Ishikawa (cell line): ENCODE measurements at regions not wholly inside any gene's neighbourhood (a gene's known extent, or its start where the extent isn't known, plus 50 kb on each side); places are given as distances from the start of the nearest gene placed in this dataset.

Experiments used
- CEBPB ChIP-seq: IDR thresholded peaks from 2 replicates; pipeline ENCODE4 v1.6.1; 2012
- CREB1 ChIP-seq: IDR thresholded peaks from 2 replicates; pipeline ENCODE4 v1.6.1; 2012; ENCODE audit warnings: low read depth
- EGR1 ChIP-seq: IDR thresholded peaks from 2 replicates; pipeline ENCODE4 v1.6.1; 2012
- EP300 ChIP-seq: IDR thresholded peaks from 2 replicates; pipeline ENCODE4 v1.6.1; 2012; ENCODE audit warnings: borderline replicate concordance
- FOXM1 ChIP-seq: IDR thresholded peaks from 2 replicates; pipeline ENCODE4 v1.6.1; 2012; ENCODE audit warnings: low read depth, borderline replicate concordance
- NFIC ChIP-seq: IDR thresholded peaks from 2 replicates; pipeline ENCODE4 v1.6.1; 2012
- RAD21 ChIP-seq: IDR thresholded peaks from 2 replicates; pipeline ENCODE4 v1.6.1; 2012; ENCODE audit warnings: low read depth
- TAF1 ChIP-seq: IDR thresholded peaks from 2 replicates; pipeline ENCODE4 v1.6.1; 2012; ENCODE audit warnings: low read depth, mild to moderate bottlenecking
- TCF12 ChIP-seq: IDR thresholded peaks from 2 replicates; pipeline ENCODE4 v1.6.1; 2012; ENCODE audit warnings: low read depth
- TEAD4 ChIP-seq: IDR thresholded peaks from 2 replicates; pipeline ENCODE4 v1.6.1; 2012
- YY1 ChIP-seq: IDR thresholded peaks from 2 replicates; pipeline ENCODE4 v1.6.1; 2012; ENCODE audit warnings: low read depth
- ZBTB7A ChIP-seq: IDR thresholded peaks from 2 replicates; pipeline ENCODE4 v1.6.1; 2012; ENCODE audit warnings: low read depth
- TF ChIP-seq, protein P1 (sequence below): IDR thresholded peaks from 2 replicates; pipeline ENCODE4 v1.6.1; 2012; ENCODE audit warnings: low read depth, mild to moderate bottlenecking
- TF ChIP-seq, protein P2 (sequence below): IDR thresholded peaks from 2 replicates; pipeline ENCODE4 v1.6.1; 2012
- TF ChIP-seq, protein P3 (sequence below): IDR thresholded peaks from 2 replicates; pipeline ENCODE4 v1.6.1; 2012

DNA sequence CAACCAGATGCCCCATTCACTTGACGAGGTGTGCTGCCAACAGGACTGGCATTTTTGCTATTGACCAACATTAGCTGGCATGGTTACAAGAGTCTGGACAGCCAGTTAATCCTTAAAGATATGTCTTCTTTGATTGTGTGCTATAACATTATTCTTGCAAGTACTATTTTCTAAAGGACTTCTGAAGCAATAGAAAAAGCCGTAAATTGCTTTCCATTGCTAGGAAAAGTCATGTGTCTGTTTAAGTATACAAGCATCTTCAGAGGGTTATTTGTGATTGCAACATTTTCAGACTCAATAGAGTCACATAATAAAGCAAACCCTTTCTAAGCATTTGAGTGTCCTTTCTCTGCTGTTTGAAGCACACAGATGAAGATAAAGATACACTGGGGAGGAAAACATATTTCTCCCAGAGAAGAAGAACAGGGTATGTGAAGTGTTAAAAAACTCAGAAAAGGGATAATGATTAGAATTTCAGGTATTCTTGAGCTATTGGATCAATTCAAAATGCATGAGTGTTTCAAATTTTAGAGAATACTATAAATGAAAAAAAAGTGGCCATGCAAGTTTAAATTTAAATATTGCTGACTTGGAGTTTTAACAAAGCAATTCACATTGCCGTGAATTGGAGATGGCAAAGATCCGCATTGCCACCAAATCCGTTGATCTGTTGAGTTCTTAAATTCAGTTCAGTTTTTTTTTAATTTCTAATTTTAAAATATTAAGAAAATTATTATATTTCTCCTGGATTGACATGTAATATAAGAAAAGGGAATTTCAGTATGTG, 191.7 kb upstream of the MAP3K7 start:
- TF ChIP-seq TAF1 (no peak), EP300 (no peak), RAD21 (no peak), YY1 (no peak), EGR1 (no peak), NFIC (no peak), FOXM1 (no peak), CREB1 (no peak), TEAD4 (no peak), ZBTB7A (no peak), TCF12 (no peak), CEBPB (no peak)
- TF ChIP-seq, protein P1, sequence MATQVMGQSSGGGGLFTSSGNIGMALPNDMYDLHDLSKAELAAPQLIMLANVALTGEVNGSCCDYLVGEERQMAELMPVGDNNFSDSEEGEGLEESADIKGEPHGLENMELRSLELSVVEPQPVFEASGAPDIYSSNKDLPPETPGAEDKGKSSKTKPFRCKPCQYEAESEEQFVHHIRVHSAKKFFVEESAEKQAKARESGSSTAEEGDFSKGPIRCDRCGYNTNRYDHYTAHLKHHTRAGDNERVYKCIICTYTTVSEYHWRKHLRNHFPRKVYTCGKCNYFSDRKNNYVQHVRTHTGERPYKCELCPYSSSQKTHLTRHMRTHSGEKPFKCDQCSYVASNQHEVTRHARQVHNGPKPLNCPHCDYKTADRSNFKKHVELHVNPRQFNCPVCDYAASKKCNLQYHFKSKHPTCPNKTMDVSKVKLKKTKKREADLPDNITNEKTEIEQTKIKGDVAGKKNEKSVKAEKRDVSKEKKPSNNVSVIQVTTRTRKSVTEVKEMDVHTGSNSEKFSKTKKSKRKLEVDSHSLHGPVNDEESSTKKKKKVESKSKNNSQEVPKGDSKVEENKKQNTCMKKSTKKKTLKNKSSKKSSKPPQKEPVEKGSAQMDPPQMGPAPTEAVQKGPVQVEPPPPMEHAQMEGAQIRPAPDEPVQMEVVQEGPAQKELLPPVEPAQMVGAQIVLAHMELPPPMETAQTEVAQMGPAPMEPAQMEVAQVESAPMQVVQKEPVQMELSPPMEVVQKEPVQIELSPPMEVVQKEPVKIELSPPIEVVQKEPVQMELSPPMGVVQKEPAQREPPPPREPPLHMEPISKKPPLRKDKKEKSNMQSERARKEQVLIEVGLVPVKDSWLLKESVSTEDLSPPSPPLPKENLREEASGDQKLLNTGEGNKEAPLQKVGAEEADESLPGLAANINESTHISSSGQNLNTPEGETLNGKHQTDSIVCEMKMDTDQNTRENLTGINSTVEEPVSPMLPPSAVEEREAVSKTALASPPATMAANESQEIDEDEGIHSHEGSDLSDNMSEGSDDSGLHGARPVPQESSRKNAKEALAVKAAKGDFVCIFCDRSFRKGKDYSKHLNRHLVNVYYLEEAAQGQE: no peak
- TF ChIP-seq, protein P2, sequence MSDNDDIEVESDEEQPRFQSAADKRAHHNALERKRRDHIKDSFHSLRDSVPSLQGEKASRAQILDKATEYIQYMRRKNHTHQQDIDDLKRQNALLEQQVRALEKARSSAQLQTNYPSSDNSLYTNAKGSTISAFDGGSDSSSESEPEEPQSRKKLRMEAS: no peak
- TF ChIP-seq, protein P3, sequence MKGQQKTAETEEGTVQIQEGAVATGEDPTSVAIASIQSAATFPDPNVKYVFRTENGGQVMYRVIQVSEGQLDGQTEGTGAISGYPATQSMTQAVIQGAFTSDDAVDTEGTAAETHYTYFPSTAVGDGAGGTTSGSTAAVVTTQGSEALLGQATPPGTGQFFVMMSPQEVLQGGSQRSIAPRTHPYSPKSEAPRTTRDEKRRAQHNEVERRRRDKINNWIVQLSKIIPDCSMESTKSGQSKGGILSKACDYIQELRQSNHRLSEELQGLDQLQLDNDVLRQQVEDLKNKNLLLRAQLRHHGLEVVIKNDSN: no peak

DNA sequence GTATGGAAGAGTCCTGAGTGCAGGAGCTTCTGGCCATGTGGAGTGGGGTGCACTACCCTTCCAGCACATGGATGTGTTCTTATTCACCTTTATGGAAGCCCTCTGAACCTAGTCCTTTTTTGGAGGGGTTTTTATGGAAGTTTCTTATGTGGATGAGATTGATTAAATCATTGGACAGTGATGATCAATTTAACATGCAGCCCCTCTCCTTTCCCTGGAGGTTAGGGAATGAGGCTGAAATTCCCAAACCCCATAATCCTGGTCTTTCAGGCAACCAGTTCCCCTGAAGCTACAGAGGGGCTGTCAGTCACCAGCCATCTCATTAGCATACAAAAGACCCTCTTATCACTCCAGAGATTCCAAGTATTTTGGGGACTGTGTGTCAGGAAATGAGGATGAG, 183.9 kb upstream of the MAP3K7 start:
- TF ChIP-seq EGR1 (no peak), ZBTB7A (no peak), CEBPB (no peak), TEAD4 (no peak), CREB1 (no peak), RAD21 (no peak), TAF1 (no peak), EP300 (no peak), TCF12 (no peak), FOXM1 (no peak), YY1 (no peak)
- TF ChIP-seq, protein P1: no peak
- TF ChIP-seq, protein P2: no peak
- TF ChIP-seq, protein P3: no peak

DNA sequence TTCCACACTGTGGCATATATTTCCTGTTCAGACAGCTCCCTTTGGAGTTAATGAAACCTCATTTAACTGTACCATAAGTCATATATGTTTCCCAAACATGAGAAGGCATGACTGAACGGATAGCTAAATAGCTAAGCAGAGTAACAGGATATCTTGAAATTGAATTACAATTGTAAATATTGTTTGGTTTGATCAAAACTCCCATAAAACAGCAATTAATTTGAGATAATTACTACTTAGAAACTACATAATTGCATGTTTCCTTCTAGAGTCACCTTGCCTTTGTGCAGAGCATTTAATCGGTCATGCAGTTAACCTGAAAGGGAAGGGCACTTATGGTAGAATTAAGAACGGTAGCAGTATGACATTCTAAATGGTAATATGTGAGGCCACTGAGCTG, 179.0 kb upstream of the MAP3K7 start:
- TF ChIP-seq RAD21 (no peak), YY1 (no peak), TEAD4 (no peak), EP300 (no peak), ZBTB7A (no peak), EGR1 (no peak), TAF1 (no peak)
- TF ChIP-seq, protein P2: no peak
- TF ChIP-seq, protein P3: no peak
- TF ChIP-seq, protein P1: no peak

DNA sequence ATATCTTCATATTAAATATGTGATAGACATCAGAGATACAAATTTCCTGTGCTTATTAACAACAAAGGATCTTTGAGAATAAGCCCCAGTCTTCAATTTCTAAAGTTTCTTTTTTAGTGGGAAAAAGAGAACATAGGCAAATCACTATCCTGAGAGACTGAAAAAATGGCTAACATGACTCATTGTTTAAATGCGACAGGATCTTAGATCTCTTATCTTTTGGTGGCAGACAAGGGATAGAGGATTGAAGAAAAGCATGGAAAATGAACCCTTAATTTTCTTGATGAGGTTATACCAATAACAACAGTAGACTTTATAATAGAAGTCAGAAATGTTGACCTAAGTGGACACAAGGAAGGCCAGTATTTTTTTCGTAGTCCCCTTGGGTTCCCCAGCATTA, 178.6 kb upstream of the MAP3K7 start:
- TF ChIP-seq TCF12 (no peak), FOXM1 (no peak), EGR1 (no peak), EP300 (no peak), ZBTB7A (no peak), TAF1 (no peak), YY1 (no peak), TEAD4 (no peak), RAD21 (no peak), CREB1 (no peak), CEBPB (no peak)
- TF ChIP-seq, protein P1: no peak
- TF ChIP-seq, protein P2: no peak
